Endothelial cell of umbilical vein (primary cell): ENCODE measurements at regions not wholly inside any gene's neighbourhood (a gene's known extent, or its start where the extent isn't known, plus 50 kb on each side); places are given as distances from the start of the nearest gene placed in this dataset.
A peak's percentile ranks its signal among the peaks of the same experiment; 100 is the strongest.

Experiments used
- BruUV-seq: library from RNA; stranded (reverse); fragments of 400-500 nt; replicated peaks from 2 replicates; lab custom pipeline; 2021; lab: Mats Ljungman, UMichigan
- CTCF ChIA-PET: fragments of 300-600, 350-600 bp; sonication (Branson Sonifier 250); formaldehyde crosslinking; loops from one replicate; lab custom pipeline; 2021; ENCODE audit warnings: antibody characterized with exemption, inconsistent platforms; lab: Charles Lee
- POLR2A ChIA-PET: fragments of 300-600, 350-600 bp; sonication (Branson Sonifier 250); formaldehyde crosslinking; loops from one replicate; lab custom pipeline; 2021; ENCODE audit warnings: antibody characterized with exemption, inconsistent platforms; lab: Charles Lee
- DNase-seq: peaks from one replicate; pipeline ENCODE4 v3.0.0-alpha.2; 2011; ENCODE audit warnings: low read depth, low spot score
- FAIRE-seq: peaks from 2 replicates; lab custom pipeline; 2011; peaks lifted over from hg19 to GRCh38; lab: Jason Lieb, UNC
- H2AFZ ChIP-seq: 2 replicates; pipeline ENCODE4 v1.6.0; 2012; ENCODE audit warnings: low read depth, low read length, control low read depth, inconsistent platforms
- H3K27ac ChIP-seq: 2 replicates; pipeline ENCODE4 v1.5.1; 2011; ENCODE audit warnings: low read depth, mild to moderate bottlenecking, control low read depth, low read length, moderate library complexity; ENCODE audit not compliant: insufficient read depth
- H3K27me3 ChIP-seq, 2 experiments: 2 replicates each; pipeline versions ENCODE4 v1.6.0 to v1.6.1; 2011; ENCODE audit warnings: low read length in 2 of 2, mixed read lengths in 1 of 2; ENCODE audit not compliant: control insufficient read depth in 2 of 2, insufficient read depth in 2 of 2
- H3K36me3 ChIP-seq, 2 experiments: 2 replicates in 1 of 2; 3 replicates in 1 of 2; pipeline ENCODE4 v1.5.1; 2011; ENCODE audit warnings: low read length in 2 of 2, mild to moderate bottlenecking in 1 of 2, moderate library complexity in 1 of 2; ENCODE audit not compliant: control insufficient read depth in 2 of 2, insufficient read depth in 2 of 2; ENCODE audit errors: extremely low read depth in 1 of 2
- H3K4me1 ChIP-seq: 3 replicates; pipeline ENCODE4 v1.5.1; 2011; ENCODE audit warnings: mild to moderate bottlenecking, low read length; ENCODE audit not compliant: control insufficient read depth, insufficient read depth; ENCODE audit errors: extremely low read depth
- H3K4me2 ChIP-seq: 2 replicates; pipeline ENCODE4 v1.6.1; 2011; ENCODE audit warnings: low read length, control low read depth, mixed read lengths; ENCODE audit not compliant: insufficient read depth
- H3K4me3 ChIP-seq, 3 experiments: fragments of 200-600 bp in 1 of 3; sonication (generic), shearing (Covaris generic) in 1 of 3; replicated peaks in 1 of 3; 2 replicates each; pipeline ENCODE4 v1.5.1; 2011 to 2016; ENCODE audit warnings: control low read depth in 3 of 3, low read length in 3 of 3, mild to moderate bottlenecking in 2 of 3, inconsistent platforms in 1 of 3, low read depth in 1 of 3, moderate library complexity in 1 of 3; ENCODE audit not compliant: insufficient read depth in 1 of 3
- H3K79me2 ChIP-seq: 2 replicates; pipeline ENCODE4 v1.6.0; 2012; ENCODE audit warnings: low read length, inconsistent platforms; ENCODE audit not compliant: control insufficient read depth, insufficient read depth
- H3K9ac ChIP-seq: replicated peaks from 2 replicates; pipeline ENCODE3; 2011; ENCODE audit warnings: low read length, control low read depth; ENCODE audit not compliant: insufficient read depth; ENCODE audit errors: extremely low read depth
- H3K9me1 ChIP-seq: replicated peaks from 3 replicates; pipeline ENCODE4 v1.6.0; 2011; ENCODE audit warnings: mild to moderate bottlenecking, low read length; ENCODE audit not compliant: control insufficient read depth, insufficient read depth; ENCODE audit errors: extremely low read depth
- H3K9me3 ChIP-seq: replicated peaks from 2 replicates; pipeline ENCODE4 v1.5.1; 2012; ENCODE audit warnings: low read length, inconsistent platforms; ENCODE audit not compliant: control insufficient read depth, insufficient read depth
- H4K20me1 ChIP-seq: replicated peaks from 2 replicates; pipeline ENCODE3; 2011; ENCODE audit warnings: mild to moderate bottlenecking, low read length; ENCODE audit not compliant: control insufficient read depth, insufficient read depth; ENCODE audit errors: extremely low read depth
- JUN ChIP-seq: IDR thresholded peaks from 2 replicates; pipeline ENCODE4 v1.6.1; 2011; ENCODE audit warnings: borderline replicate concordance, low read depth; ENCODE audit not compliant: insufficient read length, insufficient read depth
- MYC ChIP-seq: IDR thresholded peaks from one replicate; pipeline ENCODE4 v1.6.1; 2011; ENCODE audit warnings: mild to moderate bottlenecking, low read depth, low read length
- dilution Hi-C: fragments of 300-500 bp; cut with MboI; formaldehyde crosslinking; loops from one replicate; pipeline ENCODE4 v1.15.0; 2019; ENCODE audit warnings: low sequenced_read_pairs; ENCODE audit not compliant: extremely low pct_ligation_motif_present
- intact Hi-C: fragments of 100-400 bp; cut with micrococcal nuclease; formaldehyde crosslinking; loops from one replicate; pipeline ENCODE4 v1.10.0; 2022
- TF ChIP-seq, protein P1 (sequence below), 2 donors: IDR thresholded peaks; 1 replicate in 1 of 2; 2 replicates in 1 of 2; pipeline ENCODE4 v1.5.1; 2011; ENCODE audit warnings: low read length in 2 of 2, mild to moderate bottlenecking in 2 of 2, moderate library complexity in 2 of 2, control low read depth in 1 of 2, inconsistent platforms in 1 of 2, low read depth in 1 of 2; ENCODE audit not compliant: insufficient read depth in 1 of 2; ENCODE audit errors: extremely low read depth in 1 of 2

DNA sequence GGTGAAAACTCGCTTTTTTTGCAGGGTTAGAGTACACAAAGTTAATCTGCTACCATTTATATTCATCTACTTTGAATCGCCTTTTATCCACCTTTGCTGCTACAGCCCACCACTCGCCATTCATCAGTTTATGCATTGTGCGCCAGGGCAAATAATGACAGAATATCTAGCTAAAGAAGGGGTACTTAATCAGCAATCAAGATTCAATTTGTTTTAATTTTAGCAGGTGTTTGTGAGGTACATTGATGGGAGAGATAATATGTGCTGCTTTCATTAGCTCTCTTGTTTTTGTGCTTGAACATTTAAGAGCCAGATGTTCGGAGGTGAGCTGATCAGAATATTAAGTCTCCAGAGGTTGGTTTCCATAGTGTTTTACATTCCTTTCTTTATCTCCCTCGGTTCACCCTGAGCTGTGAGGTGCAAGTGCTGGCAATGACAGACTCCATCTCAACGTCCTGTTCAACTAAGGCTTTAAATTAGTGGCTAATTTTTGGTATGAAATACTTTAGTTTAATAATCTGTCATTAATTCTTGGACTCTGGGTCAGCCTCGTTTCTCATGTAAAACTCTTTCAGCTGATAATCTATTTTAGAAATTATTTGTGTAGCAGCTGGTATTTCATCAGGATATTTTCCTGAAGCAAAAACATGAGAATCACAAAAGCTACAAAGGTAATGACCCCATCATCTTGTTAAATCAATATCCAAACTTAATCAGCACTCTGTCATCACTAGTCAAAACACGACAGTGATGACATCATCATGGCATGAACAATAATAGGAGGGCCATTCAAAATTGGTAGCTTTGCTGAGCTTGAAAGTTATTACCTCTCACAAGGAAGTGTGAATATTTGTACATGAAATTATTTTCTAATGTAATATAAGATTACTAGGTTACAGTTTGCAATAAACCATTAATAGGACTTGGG is 479.9 kb upstream of the FANCL start:
- H3K4me3 ChIP-seq = no peak overlapping the region
- H3K79me2 ChIP-seq = no peaks in the 10 kb centered on the region
- no peaks in the 10 kb centered on the region for H3K27me3 ChIP-seq
- no peak overlapping the region for H3K27ac ChIP-seq
- H2AFZ ChIP-seq = no peak overlapping the region
- FAIRE-seq = no peak
- no peak for DNase-seq
- no TSS peak for BruUV-seq
- H3K9me3 ChIP-seq = no peaks in the 10 kb centered on the region
- TF ChIP-seq MYC = no peak
- TF ChIP-seq, protein P1, sequence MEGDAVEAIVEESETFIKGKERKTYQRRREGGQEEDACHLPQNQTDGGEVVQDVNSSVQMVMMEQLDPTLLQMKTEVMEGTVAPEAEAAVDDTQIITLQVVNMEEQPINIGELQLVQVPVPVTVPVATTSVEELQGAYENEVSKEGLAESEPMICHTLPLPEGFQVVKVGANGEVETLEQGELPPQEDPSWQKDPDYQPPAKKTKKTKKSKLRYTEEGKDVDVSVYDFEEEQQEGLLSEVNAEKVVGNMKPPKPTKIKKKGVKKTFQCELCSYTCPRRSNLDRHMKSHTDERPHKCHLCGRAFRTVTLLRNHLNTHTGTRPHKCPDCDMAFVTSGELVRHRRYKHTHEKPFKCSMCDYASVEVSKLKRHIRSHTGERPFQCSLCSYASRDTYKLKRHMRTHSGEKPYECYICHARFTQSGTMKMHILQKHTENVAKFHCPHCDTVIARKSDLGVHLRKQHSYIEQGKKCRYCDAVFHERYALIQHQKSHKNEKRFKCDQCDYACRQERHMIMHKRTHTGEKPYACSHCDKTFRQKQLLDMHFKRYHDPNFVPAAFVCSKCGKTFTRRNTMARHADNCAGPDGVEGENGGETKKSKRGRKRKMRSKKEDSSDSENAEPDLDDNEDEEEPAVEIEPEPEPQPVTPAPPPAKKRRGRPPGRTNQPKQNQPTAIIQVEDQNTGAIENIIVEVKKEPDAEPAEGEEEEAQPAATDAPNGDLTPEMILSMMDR (IDR thresholded peaks at IDR 0.05; ENCODE audit: extremely low read depth in 1 of 2, insufficient read depth in 1 of 2, low read depth in 1 of 2, low read length in 2 of 2) = no peak
- TF ChIP-seq JUN = peak; percentile 24
- POLR2A ChIA-PET = no interaction called here
- dilution Hi-C loops (no loop called here), intact Hi-C loops (no loop called here)
- no peaks in the 10 kb centered on the region for H4K20me1 ChIP-seq
- H3K4me2 ChIP-seq = no peak overlapping the region
- H3K9me1 ChIP-seq = no peaks in the 10 kb centered on the region
- no peaks in the 10 kb centered on the region for H3K4me1 ChIP-seq
- CTCF ChIA-PET = interaction anchor here (0.8 to 1.9 kb wide), 6 partner anchors 7 to 40 kb away, joined by 3 to 7 read pairs (median 3); no protein-coding TSS in a partner anchor
- no peaks in the 10 kb centered on the region for H3K36me3 ChIP-seq
- H3K9ac ChIP-seq = no peak overlapping the region
